ENCODE measurements at regions not wholly inside any gene's neighbourhood (a gene's known extent, or its start where the extent isn't known, plus 50 kb on each side); places are given as distances from the start of the nearest gene placed in this dataset.

DNA sequence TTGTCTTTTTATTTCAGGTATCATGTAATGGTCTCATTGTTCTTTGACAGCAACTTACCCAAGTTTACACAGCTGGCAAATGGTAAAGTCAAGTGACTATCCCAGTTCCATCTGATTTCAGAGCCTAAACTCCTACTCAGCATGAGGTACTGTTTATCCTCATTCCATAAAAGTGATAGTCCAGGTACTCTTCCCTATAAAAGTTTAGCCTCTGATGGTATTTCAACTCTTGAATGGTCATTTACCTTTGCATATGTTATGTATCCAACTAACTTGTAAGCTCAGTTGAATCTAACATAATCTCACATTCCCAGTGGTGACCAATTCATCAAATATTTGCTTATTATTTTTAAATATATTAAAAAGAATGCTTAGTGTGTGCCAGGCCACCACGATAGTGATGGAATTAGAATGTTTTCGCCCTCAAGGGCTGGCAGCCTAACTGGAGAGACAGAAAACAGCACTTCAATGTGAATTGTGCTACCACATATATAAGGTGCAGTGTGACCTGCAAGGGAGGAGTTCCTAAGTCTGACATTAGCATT lies 307.1 kb downstream of the CTH start:
- Histone ChIP-seq H3K9ac (ENCODE audit: low read length) (no peak overlapping the region), H3K4me1 (ENCODE audit: control insufficient read depth in 1 of 2, insufficient read depth in 2 of 2, low read length in 2 of 2) (no peaks in the 10 kb centered on the region), H3K27me3 (ENCODE audit: insufficient read depth, low read length) (peaks cover 19% of the 10 kb centered on the region; the same call in 1 of the 2 replicates), H3K27ac (ENCODE audit: low read depth, low read length) (no peak overlapping the region), H3K9me3 (ENCODE audit: control insufficient read depth in 1 of 2, insufficient read depth in 1 of 2, low read depth in 1 of 2, low read length in 2 of 2) (no peaks in the 10 kb centered on the region), H2AFZ (ENCODE audit: low read depth, low read length, poor library complexity, severe bottlenecking) (no peak overlapping the region), H3K4me3 (replicated peaks in 1 of 2; ENCODE audit: low read depth in 1 of 2, low read length in 2 of 2) (no peak overlapping the region), H4K20me1 (ENCODE audit: insufficient read depth) (no peaks in the 10 kb centered on the region), H3K9me2 (ENCODE audit: insufficient read depth) (no peaks in the 10 kb centered on the region), H3K79me2 (ENCODE audit: insufficient read depth, low read length) (no peaks in the 10 kb centered on the region), H3K4me2 (ENCODE audit: low read length) (no peak overlapping the region), H3K36me3 (ENCODE audit: control insufficient read depth in 1 of 2, insufficient read depth in 2 of 2, low read length in 2 of 2) (no peaks in the 10 kb centered on the region)
- ChIA-PET RAD21 (ENCODE audit: low non-redundant PET in 1 of 2, low total read pairs in 2 of 2, uncharacterized antibody in 2 of 2, unreplicated experiment in 2 of 2) (no interaction called here), CTCF (no interaction called here), POLR2A (no interaction called here)
- DNase-seq (ENCODE audit: low read depth, low spot score) (no peak), ATAC-seq (no peak)
- no peak for TF ChIP-seq ZFX (IDR thresholded peaks at IDR 0.05)
- TF ChIP-seq, protein P1, sequence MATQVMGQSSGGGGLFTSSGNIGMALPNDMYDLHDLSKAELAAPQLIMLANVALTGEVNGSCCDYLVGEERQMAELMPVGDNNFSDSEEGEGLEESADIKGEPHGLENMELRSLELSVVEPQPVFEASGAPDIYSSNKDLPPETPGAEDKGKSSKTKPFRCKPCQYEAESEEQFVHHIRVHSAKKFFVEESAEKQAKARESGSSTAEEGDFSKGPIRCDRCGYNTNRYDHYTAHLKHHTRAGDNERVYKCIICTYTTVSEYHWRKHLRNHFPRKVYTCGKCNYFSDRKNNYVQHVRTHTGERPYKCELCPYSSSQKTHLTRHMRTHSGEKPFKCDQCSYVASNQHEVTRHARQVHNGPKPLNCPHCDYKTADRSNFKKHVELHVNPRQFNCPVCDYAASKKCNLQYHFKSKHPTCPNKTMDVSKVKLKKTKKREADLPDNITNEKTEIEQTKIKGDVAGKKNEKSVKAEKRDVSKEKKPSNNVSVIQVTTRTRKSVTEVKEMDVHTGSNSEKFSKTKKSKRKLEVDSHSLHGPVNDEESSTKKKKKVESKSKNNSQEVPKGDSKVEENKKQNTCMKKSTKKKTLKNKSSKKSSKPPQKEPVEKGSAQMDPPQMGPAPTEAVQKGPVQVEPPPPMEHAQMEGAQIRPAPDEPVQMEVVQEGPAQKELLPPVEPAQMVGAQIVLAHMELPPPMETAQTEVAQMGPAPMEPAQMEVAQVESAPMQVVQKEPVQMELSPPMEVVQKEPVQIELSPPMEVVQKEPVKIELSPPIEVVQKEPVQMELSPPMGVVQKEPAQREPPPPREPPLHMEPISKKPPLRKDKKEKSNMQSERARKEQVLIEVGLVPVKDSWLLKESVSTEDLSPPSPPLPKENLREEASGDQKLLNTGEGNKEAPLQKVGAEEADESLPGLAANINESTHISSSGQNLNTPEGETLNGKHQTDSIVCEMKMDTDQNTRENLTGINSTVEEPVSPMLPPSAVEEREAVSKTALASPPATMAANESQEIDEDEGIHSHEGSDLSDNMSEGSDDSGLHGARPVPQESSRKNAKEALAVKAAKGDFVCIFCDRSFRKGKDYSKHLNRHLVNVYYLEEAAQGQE (IDR thresholded peaks at IDR 0.05; ENCODE audit: low read depth), result no peak
- TF ChIP-seq EGR1 (IDR thresholded peaks at IDR 0.05; ENCODE audit: low read depth), result no peak
- TF ChIP-seq, protein P2, sequence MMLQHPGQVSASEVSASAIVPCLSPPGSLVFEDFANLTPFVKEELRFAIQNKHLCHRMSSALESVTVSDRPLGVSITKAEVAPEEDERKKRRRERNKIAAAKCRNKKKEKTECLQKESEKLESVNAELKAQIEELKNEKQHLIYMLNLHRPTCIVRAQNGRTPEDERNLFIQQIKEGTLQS (IDR thresholded peaks at IDR 0.05), result no peak
- TF ChIP-seq SIN3A (IDR thresholded peaks at IDR 0.05; ENCODE audit: low read depth), result no peak
- no peak for TF ChIP-seq TCF7L2 (IDR thresholded peaks at IDR 0.05; ENCODE audit: borderline replicate concordance, extremely low read depth, insufficient read depth, insufficient read length)
- no peak for TF ChIP-seq POLR2AphosphoS5 (IDR thresholded peaks at IDR 0.05; ENCODE audit: low read depth, low read length)
- no peak for TF ChIP-seq ELF1 (IDR thresholded peaks at IDR 0.05; ENCODE audit: borderline replicate concordance, low read depth)
- no peak for TF ChIP-seq SRF (IDR thresholded peaks at IDR 0.05; ENCODE audit: low read depth)
- TF ChIP-seq RAD21 (IDR thresholded peaks at IDR 0.05; ENCODE audit: low read depth), result no peak
- TF ChIP-seq, protein P3, sequence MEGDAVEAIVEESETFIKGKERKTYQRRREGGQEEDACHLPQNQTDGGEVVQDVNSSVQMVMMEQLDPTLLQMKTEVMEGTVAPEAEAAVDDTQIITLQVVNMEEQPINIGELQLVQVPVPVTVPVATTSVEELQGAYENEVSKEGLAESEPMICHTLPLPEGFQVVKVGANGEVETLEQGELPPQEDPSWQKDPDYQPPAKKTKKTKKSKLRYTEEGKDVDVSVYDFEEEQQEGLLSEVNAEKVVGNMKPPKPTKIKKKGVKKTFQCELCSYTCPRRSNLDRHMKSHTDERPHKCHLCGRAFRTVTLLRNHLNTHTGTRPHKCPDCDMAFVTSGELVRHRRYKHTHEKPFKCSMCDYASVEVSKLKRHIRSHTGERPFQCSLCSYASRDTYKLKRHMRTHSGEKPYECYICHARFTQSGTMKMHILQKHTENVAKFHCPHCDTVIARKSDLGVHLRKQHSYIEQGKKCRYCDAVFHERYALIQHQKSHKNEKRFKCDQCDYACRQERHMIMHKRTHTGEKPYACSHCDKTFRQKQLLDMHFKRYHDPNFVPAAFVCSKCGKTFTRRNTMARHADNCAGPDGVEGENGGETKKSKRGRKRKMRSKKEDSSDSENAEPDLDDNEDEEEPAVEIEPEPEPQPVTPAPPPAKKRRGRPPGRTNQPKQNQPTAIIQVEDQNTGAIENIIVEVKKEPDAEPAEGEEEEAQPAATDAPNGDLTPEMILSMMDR (IDR thresholded peaks at IDR 0.05 in 2 of 3, conservative IDR thresholded peaks at IDR 0.05 in 1 of 3; ENCODE audit: borderline replicate concordance in 1 of 3, insufficient read depth in 1 of 3, low read depth in 2 of 3, low read length in 2 of 3), result no peak
- TF ChIP-seq YY1 (IDR thresholded peaks at IDR 0.05; ENCODE audit: extremely low read depth, insufficient replicate concordance, low read depth, low read length), result no peak
- no peak for TF ChIP-seq CBX3 (IDR thresholded peaks at IDR 0.05; ENCODE audit: low read depth)
- TF ChIP-seq ZNF274 (IDR thresholded peaks at IDR 0.05; ENCODE audit: low read depth, low read length), result no peak
- no peak for TF ChIP-seq JUND (IDR thresholded peaks at IDR 0.05)
- intact Hi-C loops (cut with micrococcal nuclease), result no loop called here
- BruUV-seq (replicated peaks), result no TSS peak

Data from HCT116 (cell line).